Peyer's patch (tissue), 4 donors: ENCODE measurements at regions not wholly inside any gene's neighbourhood (a gene's known extent, or its start where the extent isn't known, plus 50 kb on each side); places are given as distances from the start of the nearest gene placed in this dataset.

Experiments
- CTCF ChIP-seq, 6 experiments: fragments of 450-650 bp in 4 of 6; fragments of 200-600 bp in 2 of 6; sonication (generic) in 1 of 6; IDR thresholded peaks; one replicate each; pipeline ENCODE4 v1.5.1; 2017 to 2019; ENCODE audit warnings: antibody characterized with exemption in 6 of 6, mild to moderate bottlenecking in 3 of 6, moderate library complexity in 1 of 6
- POLR2A ChIP-seq, 2 donors: fragments of 450-650 bp; IDR thresholded peaks; one replicate each; pipeline ENCODE4 v1.5.1; 2017; ENCODE audit warnings: antibody characterized with exemption in 2 of 2, mild to moderate bottlenecking in 2 of 2, moderate library complexity in 2 of 2

DNA sequence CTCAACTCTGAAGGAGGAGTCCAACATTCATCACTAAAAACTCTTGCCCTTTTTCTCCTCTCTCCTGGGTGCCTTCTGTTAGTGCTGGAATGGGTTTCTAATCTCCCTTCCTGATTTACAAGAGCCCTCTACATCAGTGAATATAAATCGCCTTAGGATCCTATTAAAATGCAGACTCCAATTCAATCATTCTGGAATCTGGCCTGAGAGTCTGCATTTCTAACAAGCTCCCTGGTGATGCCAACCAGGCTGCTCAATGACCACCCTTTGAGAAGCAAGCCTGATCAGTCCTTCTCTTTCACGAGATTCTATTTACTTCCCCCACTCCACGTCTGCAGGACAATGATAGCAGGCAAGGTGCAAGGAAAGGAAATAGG is 72.8 kb upstream of the E2F3 start:
- TF ChIP-seq CTCF (IDR thresholded peaks at IDR 0.05) (no peak), POLR2A (IDR thresholded peaks at IDR 0.05) (no peak)
